MM.1S (cell line): ENCODE measurements at regions not wholly inside any gene's neighbourhood (a gene's known extent, or its start where the extent isn't known, plus 50 kb on each side); places are given as distances from the start of the nearest gene placed in this dataset.
"Not testable (repeated sequence)": the region's sequence is repeated elsewhere in the genome, so short reads cannot be mapped to it uniquely, and the experiment has no call there.

Source experiments
- DNase-seq: peaks from one replicate; pipeline ENCODE4 v3.0.0-alpha.2; 2015
- H2AFZ ChIP-seq: fragments of 300-600 bp; sonication (generic); 2 replicates; pipeline ENCODE4 v1.6.0; 2016; ENCODE audit warnings: antibody characterized with exemption, low read length
- H3F3A ChIP-seq: fragments of 300-600 bp; sonication (generic); 2 replicates; pipeline ENCODE4 v1.6.1; 2016; ENCODE audit warnings: mild to moderate bottlenecking, antibody characterized with exemption, low read length, moderate library complexity, mixed read lengths; ENCODE audit not compliant: insufficient read depth
- H3K27ac ChIP-seq: fragments of 300-600 bp; sonication (generic); 2 replicates; pipeline ENCODE4 v1.5.1; 2016; ENCODE audit warnings: mild to moderate bottlenecking, low read length
- H3K27me3 ChIP-seq: fragments of 300-600 bp; sonication (generic); replicated peaks from 2 replicates; pipeline ENCODE4 v1.6.0; 2016; ENCODE audit warnings: low read length; ENCODE audit not compliant: insufficient read depth
- H3K36me3 ChIP-seq: fragments of 300-600 bp; sonication (generic); replicated peaks from 2 replicates; pipeline ENCODE4 v1.6.1; 2016; ENCODE audit warnings: mild to moderate bottlenecking, low read length, mixed read lengths; ENCODE audit not compliant: insufficient read depth
- H3K4me1 ChIP-seq: fragments of 300-600 bp; sonication (generic); 2 replicates; pipeline ENCODE4 v1.6.1; 2016; ENCODE audit warnings: low read length, mixed read lengths
- H3K4me2 ChIP-seq: fragments of 300-600 bp; sonication (generic); 2 replicates; pipeline ENCODE4 v1.6.0; 2016; ENCODE audit warnings: low read depth, low read length
- H3K4me3 ChIP-seq: fragments of 300-600 bp; sonication (generic); 2 replicates; pipeline ENCODE4 v1.5.1; 2016; ENCODE audit warnings: low read length, mixed read lengths
- H3K79me2 ChIP-seq: fragments of 300-600 bp; sonication (generic); 2 replicates; pipeline ENCODE4 v1.6.1; 2016; ENCODE audit warnings: mixed run types, low read length, mixed read lengths
- H3K9ac ChIP-seq: fragments of 300-600 bp; sonication (generic); 2 replicates; pipeline ENCODE4 v1.6.1; 2016; ENCODE audit warnings: low read length, mixed read lengths
- H3K9me2 ChIP-seq: fragments of 300-600 bp; sonication (generic); replicated peaks from 2 replicates; pipeline ENCODE4 v1.6.1; 2016; ENCODE audit warnings: mild to moderate bottlenecking, low read length, mixed read lengths; ENCODE audit not compliant: insufficient read depth
- H3K9me3 ChIP-seq: fragments of 300-600 bp; sonication (generic); replicated peaks from 2 replicates; pipeline ENCODE4 v1.6.1; 2016; ENCODE audit warnings: mild to moderate bottlenecking, low read length, mixed read lengths; ENCODE audit not compliant: insufficient read depth
- H4K20me1 ChIP-seq: fragments of 300-600 bp; sonication (generic); 2 replicates; pipeline ENCODE4 v1.6.1; 2016; ENCODE audit warnings: mild to moderate bottlenecking, low read length, moderate library complexity, mixed read lengths; ENCODE audit not compliant: insufficient read depth
- EZH2 ChIP-seq: fragments of 300-600 bp; sonication (generic); optimal IDR thresholded peaks from 2 replicates; pipeline ENCODE3; 2017; ENCODE audit warnings: low read depth, mild to moderate bottlenecking, antibody characterized with exemption, low read length, mixed read lengths
- EZH2phosphoT487 ChIP-seq: fragments of 300-600 bp; sonication (generic); IDR thresholded peaks from 2 replicates; pipeline ENCODE4 v1.6.1; 2018; ENCODE audit warnings: antibody characterized with exemption, low read length
- TF ChIP-seq, protein P1 (sequence below): fragments of 300-600 bp; sonication (generic); IDR thresholded peaks from 2 replicates; pipeline ENCODE4 v1.5.1; 2016; ENCODE audit warnings: antibody characterized with exemption, low read length, mixed read lengths

DNA sequence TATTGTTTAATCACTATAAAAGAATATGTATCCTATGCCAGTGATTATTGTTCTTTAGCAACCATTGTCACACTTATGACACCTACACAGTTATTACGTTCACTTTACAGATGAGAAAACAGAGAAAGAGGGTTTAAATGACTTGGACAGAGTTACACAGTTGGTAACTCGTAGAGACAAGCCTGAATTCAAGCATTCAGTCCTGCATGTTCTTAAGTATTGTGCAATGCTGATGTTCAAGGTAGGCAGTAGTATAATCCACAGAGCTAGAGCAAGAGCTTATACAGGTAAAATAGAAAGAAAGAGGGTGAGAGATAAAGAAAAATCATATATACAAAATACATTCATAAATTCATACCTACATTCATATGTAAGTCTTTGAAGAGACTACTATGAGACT, 249.8 kb upstream of the ANXA10 start:
- H3K4me2 ChIP-seq: no peak overlapping the region
- H3K9me3 ChIP-seq: 0 out of 2 replicates have a peak, but pooled peaks cover 4% of the 10 kb centered on the region
- no peaks in the 10 kb centered on the region for H3K36me3 ChIP-seq
- H3K27ac ChIP-seq: no peak overlapping the region
- DNase-seq: no peak
- no peak overlapping the region for H3K9ac ChIP-seq
- H3F3A ChIP-seq: no peaks in the 10 kb centered on the region
- H4K20me1 ChIP-seq: no peaks in the 10 kb centered on the region
- H3K4me1 ChIP-seq: no peaks in the 10 kb centered on the region
- no peaks in the 10 kb centered on the region for H3K9me2 ChIP-seq
- no peaks in the 10 kb centered on the region for H3K79me2 ChIP-seq
- TF ChIP-seq EZH2: no peak
- H3K27me3 ChIP-seq: no peaks in the 10 kb centered on the region
- H3K4me3 ChIP-seq: no peak overlapping the region
- no peak overlapping the region for H2AFZ ChIP-seq

DNA sequence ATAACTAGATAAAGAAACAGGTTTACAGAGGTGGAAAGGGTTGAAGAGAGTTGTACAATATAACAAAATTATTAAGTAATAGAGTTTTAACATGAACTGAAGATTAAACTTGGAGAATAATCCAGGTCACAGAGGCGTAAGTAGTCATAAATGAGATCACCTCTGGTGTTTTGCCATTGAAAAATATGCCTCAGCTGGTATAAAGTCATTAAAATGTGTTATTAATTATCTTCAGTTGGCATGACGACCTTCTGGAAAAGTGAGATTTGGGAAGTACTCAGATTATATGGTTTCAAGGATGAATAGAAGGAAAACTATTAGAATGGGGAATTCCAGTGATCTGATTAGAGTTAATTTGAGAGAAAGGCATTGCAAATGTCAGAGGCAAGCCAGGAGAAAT, 237.5 kb upstream of the ANXA10 start:
- Histone ChIP-seq H4K20me1 (no peaks in the 10 kb centered on the region), H3K4me1 (no peaks in the 10 kb centered on the region), H3K36me3 (no peaks in the 10 kb centered on the region), H3K79me2 (no peaks in the 10 kb centered on the region), H3K9me3 (no peaks in the 10 kb centered on the region), H3K9me2 (no peaks in the 10 kb centered on the region), H3K27ac (no peak overlapping the region), H3K4me2 (no peak overlapping the region), H3K4me3 (no peak overlapping the region), H3K27me3 (no peaks in the 10 kb centered on the region), H3K9ac (no peak overlapping the region), H2AFZ (no peak overlapping the region), H3F3A (no peaks in the 10 kb centered on the region)
- TF ChIP-seq EZH2phosphoT487: no peak
- TF ChIP-seq EZH2: no peak
- TF ChIP-seq, protein P1, sequence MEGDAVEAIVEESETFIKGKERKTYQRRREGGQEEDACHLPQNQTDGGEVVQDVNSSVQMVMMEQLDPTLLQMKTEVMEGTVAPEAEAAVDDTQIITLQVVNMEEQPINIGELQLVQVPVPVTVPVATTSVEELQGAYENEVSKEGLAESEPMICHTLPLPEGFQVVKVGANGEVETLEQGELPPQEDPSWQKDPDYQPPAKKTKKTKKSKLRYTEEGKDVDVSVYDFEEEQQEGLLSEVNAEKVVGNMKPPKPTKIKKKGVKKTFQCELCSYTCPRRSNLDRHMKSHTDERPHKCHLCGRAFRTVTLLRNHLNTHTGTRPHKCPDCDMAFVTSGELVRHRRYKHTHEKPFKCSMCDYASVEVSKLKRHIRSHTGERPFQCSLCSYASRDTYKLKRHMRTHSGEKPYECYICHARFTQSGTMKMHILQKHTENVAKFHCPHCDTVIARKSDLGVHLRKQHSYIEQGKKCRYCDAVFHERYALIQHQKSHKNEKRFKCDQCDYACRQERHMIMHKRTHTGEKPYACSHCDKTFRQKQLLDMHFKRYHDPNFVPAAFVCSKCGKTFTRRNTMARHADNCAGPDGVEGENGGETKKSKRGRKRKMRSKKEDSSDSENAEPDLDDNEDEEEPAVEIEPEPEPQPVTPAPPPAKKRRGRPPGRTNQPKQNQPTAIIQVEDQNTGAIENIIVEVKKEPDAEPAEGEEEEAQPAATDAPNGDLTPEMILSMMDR: no peak
- DNase-seq: no peak

DNA sequence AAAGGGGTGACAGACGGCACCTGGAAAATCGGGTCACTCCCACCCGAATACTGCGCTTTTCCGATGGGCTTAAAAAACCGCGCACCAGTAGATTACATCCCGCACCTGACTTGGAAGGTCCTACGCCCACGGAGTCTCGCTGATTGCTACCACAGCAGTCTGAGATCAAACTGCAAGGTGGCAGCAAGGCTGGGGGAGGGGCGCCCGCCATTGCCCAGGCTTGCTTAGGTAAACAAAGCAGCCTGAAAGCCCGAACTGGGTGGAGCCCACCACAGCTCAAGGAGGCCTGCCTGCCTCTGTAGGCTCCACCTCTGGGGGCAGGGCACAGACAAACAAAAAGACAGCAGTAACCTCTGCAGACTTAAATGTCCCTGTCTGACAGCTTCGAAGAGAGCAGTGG, 234.2 kb upstream of the ANXA10 start:
- not testable (repeated sequence) for H3K27ac ChIP-seq, H3K4me3 ChIP-seq, H4K20me1 ChIP-seq, H2AFZ ChIP-seq, H3K79me2 ChIP-seq, H3K9ac ChIP-seq, H3K4me1 ChIP-seq, H3K4me2 ChIP-seq, H3K27me3 ChIP-seq, H3F3A ChIP-seq, H3K9me3 ChIP-seq, DNase-seq, H3K9me2 ChIP-seq, H3K36me3 ChIP-seq

DNA sequence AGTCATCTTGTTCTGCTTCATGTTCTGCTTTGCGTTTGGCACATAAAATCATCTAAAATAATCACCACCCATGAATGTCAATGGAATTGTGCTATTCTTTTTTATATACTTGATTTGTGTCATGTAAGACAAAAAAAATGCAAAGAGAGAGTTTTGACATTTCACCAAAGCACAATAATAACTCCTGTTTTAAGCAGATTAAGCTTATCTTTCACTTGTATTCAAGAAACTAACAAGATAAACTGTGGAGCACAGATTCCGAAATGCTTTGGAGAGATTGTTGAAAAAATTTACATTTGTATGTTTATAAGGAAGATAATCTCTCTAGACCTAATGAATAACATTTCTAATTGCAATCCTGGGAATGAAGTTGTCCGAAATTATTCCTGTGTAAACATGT, 225.1 kb upstream of the ANXA10 start:
- Histone ChIP-seq H3F3A (no peaks in the 10 kb centered on the region), H3K36me3 (no peaks in the 10 kb centered on the region), H3K27ac (no peak overlapping the region), H3K27me3 (no peaks in the 10 kb centered on the region), H3K4me3 (no peak overlapping the region), H3K4me2 (no peak overlapping the region), H3K9me2 (no peaks in the 10 kb centered on the region), H3K9ac (no peak overlapping the region), H4K20me1 (no peaks in the 10 kb centered on the region), H3K4me1 (no peaks in the 10 kb centered on the region), H2AFZ (no peak overlapping the region), H3K9me3 (no peaks in the 10 kb centered on the region), H3K79me2 (no peaks in the 10 kb centered on the region)
- no peak for DNase-seq
- TF ChIP-seq, protein P1: no peak
- TF ChIP-seq EZH2 (no peak), EZH2phosphoT487 (no peak)
